Osteoblast (primary cell): ENCODE measurements at regions not wholly inside any gene's neighbourhood (a gene's known extent, or its start where the extent isn't known, plus 50 kb on each side); places are given as distances from the start of the nearest gene placed in this dataset.
A peak's percentile ranks its signal among the peaks of the same experiment; 100 is the strongest.

ENCODE experiments used
- DNase-seq: peaks from one replicate; pipeline ENCODE4 v3.0.0; 2011; ENCODE audit warnings: low spot score, mixed read lengths; ENCODE audit not compliant: insufficient read length; ENCODE audit errors: missing footprints
- H2AFZ ChIP-seq: 2 replicates; pipeline ENCODE4 v1.6.0; 2011; ENCODE audit warnings: mild to moderate bottlenecking, low read length
- H3K27ac ChIP-seq: 2 replicates; pipeline ENCODE4 v1.5.1; 2011; ENCODE audit warnings: mild to moderate bottlenecking, low read depth, low read length, moderate library complexity
- H3K27me3 ChIP-seq: 2 replicates; pipeline ENCODE4 v1.6.0; 2012; ENCODE audit warnings: mild to moderate bottlenecking, control low read depth, inconsistent platforms, low read length, moderate library complexity; ENCODE audit not compliant: insufficient read depth
- H3K36me3 ChIP-seq: 2 replicates; pipeline ENCODE4 v1.5.1; 2011; ENCODE audit warnings: mild to moderate bottlenecking, low read length, control low read depth, moderate library complexity; ENCODE audit not compliant: insufficient read depth
- H3K4me1 ChIP-seq: 2 replicates; pipeline ENCODE4 v1.5.1; 2011; ENCODE audit warnings: mild to moderate bottlenecking, low read length, control low read depth, moderate library complexity; ENCODE audit not compliant: insufficient read depth
- H3K4me2 ChIP-seq: 2 replicates; pipeline ENCODE4 v1.6.0; 2011; ENCODE audit warnings: mild to moderate bottlenecking, low read length; ENCODE audit not compliant: insufficient read depth
- H3K4me3 ChIP-seq: fragments of 200-600 bp; sonication (generic); 3 replicates; pipeline ENCODE4 v1.5.1; 2012; ENCODE audit warnings: mild to moderate bottlenecking, low read length, inconsistent platforms; ENCODE audit not compliant: insufficient read depth
- H3K79me2 ChIP-seq: 2 replicates; pipeline ENCODE4 v1.6.0; 2012; ENCODE audit warnings: mild to moderate bottlenecking, low read length, control low read depth, inconsistent platforms; ENCODE audit not compliant: insufficient read depth
- H3K9me3 ChIP-seq: 2 replicates; pipeline ENCODE4 v1.5.1; 2011; ENCODE audit warnings: low read depth, low read length, control low read depth
- H4K20me1 ChIP-seq: 2 replicates; pipeline ENCODE4 v1.6.0; 2012; ENCODE audit warnings: mild to moderate bottlenecking, low read length, control low read depth; ENCODE audit not compliant: insufficient read depth
- TF ChIP-seq, protein P1 (sequence below): IDR thresholded peaks from 2 replicates; pipeline ENCODE4 v1.5.1; 2011; ENCODE audit warnings: mild to moderate bottlenecking, low read depth, low read length, moderate library complexity; ENCODE audit errors: extremely low read depth

DNA sequence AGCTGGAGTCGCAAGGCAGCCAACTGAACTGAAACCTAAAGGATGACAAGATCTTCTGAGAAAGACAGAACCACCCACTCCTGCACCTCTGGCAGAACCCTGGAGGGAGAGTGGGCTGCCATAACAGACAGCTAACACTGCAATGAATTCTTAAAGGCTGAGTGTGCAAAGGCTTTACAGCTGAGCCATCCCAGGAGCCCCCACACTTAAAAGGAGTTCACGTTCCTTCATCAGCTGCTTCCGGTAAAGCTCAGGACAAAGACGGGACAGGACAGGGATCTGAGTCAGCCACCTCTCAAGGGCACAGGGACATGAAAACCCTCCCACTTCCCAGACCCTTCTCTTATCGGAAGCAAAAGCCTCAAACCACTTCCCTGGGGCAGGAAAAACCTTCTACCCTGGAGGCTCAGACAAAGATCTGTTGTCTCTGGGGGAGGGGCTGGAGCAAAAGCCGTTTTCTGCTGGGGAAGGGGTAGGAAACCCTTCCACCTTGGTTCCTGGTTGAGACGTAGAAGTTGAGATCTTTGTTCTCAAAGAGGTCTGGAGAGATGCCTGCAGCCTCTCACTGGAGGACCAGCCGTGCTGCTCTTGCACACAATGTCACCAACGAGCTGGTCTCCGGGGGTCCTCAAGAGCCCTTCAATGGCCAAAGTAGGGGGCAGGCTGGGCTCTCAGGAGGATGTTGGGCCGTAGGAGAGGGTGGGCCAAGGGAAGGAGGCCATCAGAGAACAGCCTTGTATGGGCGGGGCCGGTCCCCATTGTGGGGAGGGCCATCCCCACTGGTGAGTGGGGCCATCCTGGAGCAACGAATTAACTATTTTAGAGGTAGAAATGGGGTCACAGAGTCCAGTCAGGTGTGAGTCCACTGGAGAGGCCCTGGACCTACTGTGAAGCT is 452.4 kb downstream of the PTPRU start:
- peak overlapping the region; percentile 76 for H2AFZ ChIP-seq
- H3K4me2 ChIP-seq = peak overlapping the region; percentile 73
- no peaks in the 10 kb centered on the region for H3K79me2 ChIP-seq
- H3K4me3 ChIP-seq = peak overlapping the region; percentile 56
- TF ChIP-seq, protein P1, sequence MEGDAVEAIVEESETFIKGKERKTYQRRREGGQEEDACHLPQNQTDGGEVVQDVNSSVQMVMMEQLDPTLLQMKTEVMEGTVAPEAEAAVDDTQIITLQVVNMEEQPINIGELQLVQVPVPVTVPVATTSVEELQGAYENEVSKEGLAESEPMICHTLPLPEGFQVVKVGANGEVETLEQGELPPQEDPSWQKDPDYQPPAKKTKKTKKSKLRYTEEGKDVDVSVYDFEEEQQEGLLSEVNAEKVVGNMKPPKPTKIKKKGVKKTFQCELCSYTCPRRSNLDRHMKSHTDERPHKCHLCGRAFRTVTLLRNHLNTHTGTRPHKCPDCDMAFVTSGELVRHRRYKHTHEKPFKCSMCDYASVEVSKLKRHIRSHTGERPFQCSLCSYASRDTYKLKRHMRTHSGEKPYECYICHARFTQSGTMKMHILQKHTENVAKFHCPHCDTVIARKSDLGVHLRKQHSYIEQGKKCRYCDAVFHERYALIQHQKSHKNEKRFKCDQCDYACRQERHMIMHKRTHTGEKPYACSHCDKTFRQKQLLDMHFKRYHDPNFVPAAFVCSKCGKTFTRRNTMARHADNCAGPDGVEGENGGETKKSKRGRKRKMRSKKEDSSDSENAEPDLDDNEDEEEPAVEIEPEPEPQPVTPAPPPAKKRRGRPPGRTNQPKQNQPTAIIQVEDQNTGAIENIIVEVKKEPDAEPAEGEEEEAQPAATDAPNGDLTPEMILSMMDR = no peak
- peaks cover 21% of the 10 kb centered on the region for H3K4me1 ChIP-seq
- H3K27me3 ChIP-seq = no peaks in the 10 kb centered on the region
- DNase-seq = peak; percentile 96
- no peaks in the 10 kb centered on the region for H3K36me3 ChIP-seq
- H3K27ac ChIP-seq = peak overlapping the region; percentile 67
- no peaks in the 10 kb centered on the region for H4K20me1 ChIP-seq
- no peaks in the 10 kb centered on the region for H3K9me3 ChIP-seq

DNA sequence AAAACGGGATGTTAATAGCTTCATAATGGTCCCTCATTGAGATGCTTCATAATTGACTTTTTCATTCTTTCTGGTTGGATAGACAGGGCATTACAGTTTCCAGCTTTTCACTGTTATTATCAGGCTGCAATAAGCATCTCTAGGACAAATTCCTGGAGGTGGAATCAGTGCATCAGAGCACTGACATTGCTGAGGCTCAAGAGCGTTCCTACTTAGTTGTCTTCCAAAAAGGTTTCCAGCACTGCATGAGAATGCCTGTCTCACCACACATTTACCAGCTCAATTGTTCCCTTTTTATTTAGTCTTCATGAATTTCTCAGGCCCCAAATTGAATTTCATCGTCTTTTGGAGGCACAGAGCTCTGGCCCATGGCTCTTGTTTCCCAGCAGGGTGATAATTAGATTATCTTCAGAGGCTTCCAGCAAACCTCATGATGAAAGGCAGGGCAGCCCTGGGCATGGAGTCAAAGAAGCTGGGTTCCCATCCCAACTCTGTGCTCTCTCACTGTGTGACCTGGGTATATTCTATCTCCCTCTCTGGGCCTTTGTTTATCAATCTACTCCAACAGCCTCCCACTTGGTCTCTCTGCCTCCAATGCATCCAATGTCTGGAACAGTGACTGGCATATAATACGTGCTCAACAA is 451.4 kb downstream of the PTPRU start:
- peak overlapping the region; percentile 67 for H3K27ac ChIP-seq
- H2AFZ ChIP-seq = peak overlapping the region; percentile 76
- H3K79me2 ChIP-seq = no peaks in the 10 kb centered on the region
- no peaks in the 10 kb centered on the region for H4K20me1 ChIP-seq
- no peaks in the 10 kb centered on the region for H3K27me3 ChIP-seq
- TF ChIP-seq, protein P1 = no peak
- peak; percentile 36 for DNase-seq
- H3K4me3 ChIP-seq = peak overlapping the region; percentile 22
- H3K36me3 ChIP-seq = no peaks in the 10 kb centered on the region
- H3K4me2 ChIP-seq = peak overlapping the region; percentile 73
- H3K9me3 ChIP-seq = no peaks in the 10 kb centered on the region
- H3K4me1 ChIP-seq = peaks cover 21% of the 10 kb centered on the region

DNA sequence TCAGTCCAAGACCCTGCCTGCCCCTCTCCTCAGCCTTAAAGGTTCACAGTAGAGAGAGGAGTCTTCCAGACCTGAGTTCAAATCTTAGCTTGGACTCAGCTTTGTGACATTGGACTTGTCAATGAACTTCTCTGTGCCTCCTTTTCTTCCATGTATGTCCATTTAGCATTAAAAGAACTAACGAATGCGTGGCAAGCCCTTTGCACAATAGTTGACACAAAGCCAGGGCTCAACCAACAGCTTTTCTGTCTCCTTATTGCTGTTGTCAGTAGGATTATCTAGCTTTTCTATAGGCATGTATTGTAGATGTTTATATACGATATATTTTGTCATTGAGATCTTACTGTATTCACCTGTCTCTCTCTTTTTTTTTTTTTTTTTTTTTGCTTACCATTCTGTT is 450.8 kb downstream of the PTPRU start:
- H3K4me2 ChIP-seq = no peak overlapping the region
- TF ChIP-seq, protein P1 = no peak
- no peaks in the 10 kb centered on the region for H3K27me3 ChIP-seq
- H3K36me3 ChIP-seq = no peaks in the 10 kb centered on the region
- H2AFZ ChIP-seq = no peak overlapping the region
- no peak overlapping the region for H3K4me3 ChIP-seq
- H3K4me1 ChIP-seq = peaks cover 21% of the 10 kb centered on the region
- no peak overlapping the region for H3K27ac ChIP-seq
- no peaks in the 10 kb centered on the region for H3K79me2 ChIP-seq
- no peaks in the 10 kb centered on the region for H4K20me1 ChIP-seq
- DNase-seq = no peak
- H3K9me3 ChIP-seq = no peaks in the 10 kb centered on the region
